Karpas-422 (cell line): ENCODE measurements at regions not wholly inside any gene's neighbourhood (a gene's known extent, or its start where the extent isn't known, plus 50 kb on each side); places are given as distances from the start of the nearest gene placed in this dataset.

Experiments
- DNase-seq: peaks from one replicate; pipeline ENCODE4 v3.0.0-alpha.2; 2015
- H2AFZ ChIP-seq: fragments of 200-600 bp; sonication (generic); 2 replicates; pipeline ENCODE4 v1.6.1; 2014; ENCODE audit warnings: antibody characterized with exemption, low read length, mixed read lengths
- H3K27ac ChIP-seq: fragments of 200-600 bp; sonication (generic); 2 replicates; pipeline ENCODE4 v1.5.1; 2014; ENCODE audit warnings: mild to moderate bottlenecking, low read length, moderate library complexity
- H3K27me3 ChIP-seq: fragments of 200-600 bp; sonication (generic); 2 replicates; pipeline ENCODE4 v1.6.1; 2014; ENCODE audit warnings: low read length, mixed read lengths
- H3K36me3 ChIP-seq: fragments of 200-600 bp; sonication (generic); 2 replicates; pipeline ENCODE4 v1.6.1; 2014; ENCODE audit warnings: low read length, mixed read lengths; ENCODE audit not compliant: insufficient read depth
- H3K4me1 ChIP-seq: fragments of 200-600 bp; sonication (generic); 2 replicates; pipeline ENCODE4 v1.6.1; 2014; ENCODE audit warnings: mild to moderate bottlenecking, low read length, mixed read lengths
- H3K4me2 ChIP-seq: fragments of 200-600 bp; sonication (generic); 2 replicates; pipeline ENCODE4 v1.6.1; 2014; ENCODE audit warnings: low read length, low read depth, mild to moderate bottlenecking; ENCODE audit not compliant: poor library complexity, severe bottlenecking
- H3K4me3 ChIP-seq: fragments of 200-600 bp; sonication (generic); 2 replicates; pipeline ENCODE4 v1.5.1; 2014; ENCODE audit warnings: mild to moderate bottlenecking, antibody characterized with exemption, low read length, mixed read lengths
- H3K79me2 ChIP-seq: fragments of 200-600 bp; sonication (generic); 2 replicates; pipeline ENCODE4 v1.6.1; 2014; ENCODE audit warnings: mild to moderate bottlenecking, low read length, mixed read lengths
- H3K9ac ChIP-seq: fragments of 200-600 bp; sonication (generic); 2 replicates; pipeline ENCODE4 v1.6.0; 2014; ENCODE audit warnings: low read length
- H3K9me2 ChIP-seq: fragments of 200-600 bp; sonication (generic), shearing (Covaris generic); replicated peaks from 2 replicates; pipeline ENCODE4 v1.6.0; 2014; ENCODE audit warnings: mild to moderate bottlenecking, low read length, moderate library complexity; ENCODE audit not compliant: insufficient read depth
- H3K9me3 ChIP-seq: fragments of 300-700, 200-600 bp; sonication (generic); 2 replicates; pipeline ENCODE4 v1.6.1; 2014; ENCODE audit warnings: low read length, mixed read lengths
- H4K20me1 ChIP-seq: fragments of 200-600 bp; sonication (generic); 2 replicates; pipeline ENCODE4 v1.6.1; 2014; ENCODE audit warnings: mild to moderate bottlenecking, antibody characterized with exemption, low read length, low read depth; ENCODE audit not compliant: insufficient read depth

DNA sequence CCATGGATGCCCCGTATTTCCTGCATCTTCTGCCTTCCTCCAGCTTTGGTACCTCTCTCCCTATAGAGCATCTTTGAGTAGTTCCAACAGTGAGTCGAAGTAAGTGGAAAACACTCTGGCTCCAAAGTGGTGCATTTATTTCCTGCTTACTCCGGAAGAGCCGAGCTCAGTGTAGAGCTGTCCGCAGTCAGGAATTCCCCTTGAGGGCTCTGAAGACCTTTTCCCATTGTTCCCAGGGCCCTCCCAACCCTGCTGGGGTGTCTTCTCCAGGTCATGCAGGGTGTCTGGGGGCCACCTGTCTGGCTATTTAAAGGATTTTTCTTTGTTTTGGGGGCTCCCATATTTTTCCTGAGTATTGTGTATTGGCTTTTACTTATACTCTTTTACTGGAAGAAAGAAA, 118.6 kb upstream of the MXRA5 start:
- Histone ChIP-seq H3K9ac (no peak overlapping the region), H3K79me2 (no peaks in the 10 kb centered on the region), H3K27ac (no peak overlapping the region), H2AFZ (no peak overlapping the region), H3K9me2 (no peaks in the 10 kb centered on the region), H3K4me1 (no peaks in the 10 kb centered on the region), H4K20me1 (no peaks in the 10 kb centered on the region), H3K4me3 (no peak overlapping the region), H3K9me3 (no peaks in the 10 kb centered on the region), H3K4me2 (no peak overlapping the region), H3K27me3 (no peaks in the 10 kb centered on the region), H3K36me3 (no peaks in the 10 kb centered on the region)
- DNase-seq = no peak

DNA sequence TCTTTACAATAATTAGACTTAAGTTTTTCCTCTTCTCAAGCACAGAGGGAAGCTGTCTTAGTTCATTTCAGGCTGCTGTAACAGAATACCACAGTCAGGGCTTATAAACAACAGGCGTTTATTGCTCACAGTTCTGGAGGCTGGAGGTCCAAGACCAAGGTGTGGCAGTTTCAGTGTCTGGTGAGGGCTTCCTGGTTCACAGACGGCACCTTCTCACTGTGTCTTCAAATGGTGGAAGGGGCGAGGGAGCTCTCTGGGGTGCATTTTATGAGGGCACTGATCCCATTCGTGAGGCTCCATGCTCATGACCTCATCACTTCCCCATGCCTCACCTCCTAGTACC, 115.7 kb upstream of the MXRA5 start:
- Histone ChIP-seq H3K4me2 (no peak overlapping the region), H3K27me3 (no peaks in the 10 kb centered on the region), H3K4me3 (no peak overlapping the region), H3K9me3 (no peaks in the 10 kb centered on the region), H3K27ac (no peak overlapping the region), H3K9me2 (no peaks in the 10 kb centered on the region), H2AFZ (no peak overlapping the region), H3K9ac (no peak overlapping the region), H4K20me1 (no peaks in the 10 kb centered on the region), H3K36me3 (no peaks in the 10 kb centered on the region), H3K79me2 (no peaks in the 10 kb centered on the region), H3K4me1 (no peaks in the 10 kb centered on the region)
- no peak for DNase-seq

DNA sequence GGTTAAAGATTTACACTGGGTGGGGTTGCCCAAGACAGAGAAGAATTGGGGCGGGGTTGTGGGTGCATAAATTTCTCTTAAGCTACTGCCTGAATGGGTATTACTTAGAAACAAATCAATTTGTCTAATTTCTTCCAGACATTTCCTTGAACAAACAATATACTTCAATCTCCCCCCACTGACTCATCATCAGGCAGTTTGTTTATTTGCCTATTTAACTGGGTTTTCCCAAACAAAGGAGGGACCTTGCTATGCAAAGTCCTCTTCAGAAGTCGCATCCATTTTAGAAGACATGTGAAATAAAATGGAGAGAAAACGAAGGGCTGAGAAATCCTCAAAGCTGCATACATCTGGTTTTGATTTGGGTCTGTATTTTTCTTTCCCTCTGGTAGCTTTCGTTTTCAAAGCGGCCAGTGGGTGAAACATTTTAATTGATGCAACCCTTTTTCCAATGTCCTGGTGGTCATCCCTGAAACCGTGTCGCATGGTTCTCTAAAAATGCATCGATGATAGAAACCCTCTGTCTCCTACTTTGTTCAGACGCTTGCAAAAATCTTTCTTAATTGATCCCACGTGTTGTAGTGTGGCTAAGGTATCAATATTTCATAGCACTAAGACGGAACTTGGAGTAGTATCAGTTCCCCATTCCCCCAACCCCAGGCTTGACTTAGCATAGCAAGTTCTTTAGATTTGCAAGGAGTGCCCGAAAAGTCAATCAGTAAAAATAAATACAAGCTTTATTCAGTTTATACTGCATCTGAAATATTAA, 115.1 kb upstream of the MXRA5 start:
- no peak overlapping the region for H3K9ac ChIP-seq
- H3K4me1 ChIP-seq = no peaks in the 10 kb centered on the region
- H3K4me3 ChIP-seq = no peak overlapping the region
- H3K79me2 ChIP-seq = no peaks in the 10 kb centered on the region
- H3K27ac ChIP-seq = no peak overlapping the region
- no peaks in the 10 kb centered on the region for H3K36me3 ChIP-seq
- peak; percentile 46 for DNase-seq
- no peaks in the 10 kb centered on the region for H3K27me3 ChIP-seq
- H3K9me3 ChIP-seq = no peaks in the 10 kb centered on the region
- H2AFZ ChIP-seq = no peak overlapping the region
- H3K4me2 ChIP-seq = no peak overlapping the region
- no peaks in the 10 kb centered on the region for H4K20me1 ChIP-seq
- H3K9me2 ChIP-seq = no peaks in the 10 kb centered on the region

DNA sequence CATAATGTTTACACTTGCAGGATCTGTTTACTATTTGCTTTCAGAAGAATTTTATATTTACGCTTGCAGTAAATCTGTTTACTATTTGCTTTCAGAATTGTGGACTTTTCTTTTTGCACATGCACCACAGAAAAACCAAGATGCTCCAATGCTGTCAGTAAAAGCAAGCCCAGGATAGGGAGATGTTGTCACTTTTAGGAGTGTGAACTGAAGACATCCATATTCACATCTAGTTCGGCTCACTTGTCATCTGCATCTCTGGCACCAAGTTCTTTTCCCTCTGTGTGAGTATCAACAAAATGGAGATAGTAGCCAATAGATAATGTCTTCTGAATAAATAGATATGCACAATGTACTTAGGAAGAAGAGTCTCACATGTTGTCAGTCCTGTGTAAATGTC, 109.3 kb upstream of the MXRA5 start:
- H3K79me2 ChIP-seq = no peaks in the 10 kb centered on the region
- H2AFZ ChIP-seq = no peak overlapping the region

DNA sequence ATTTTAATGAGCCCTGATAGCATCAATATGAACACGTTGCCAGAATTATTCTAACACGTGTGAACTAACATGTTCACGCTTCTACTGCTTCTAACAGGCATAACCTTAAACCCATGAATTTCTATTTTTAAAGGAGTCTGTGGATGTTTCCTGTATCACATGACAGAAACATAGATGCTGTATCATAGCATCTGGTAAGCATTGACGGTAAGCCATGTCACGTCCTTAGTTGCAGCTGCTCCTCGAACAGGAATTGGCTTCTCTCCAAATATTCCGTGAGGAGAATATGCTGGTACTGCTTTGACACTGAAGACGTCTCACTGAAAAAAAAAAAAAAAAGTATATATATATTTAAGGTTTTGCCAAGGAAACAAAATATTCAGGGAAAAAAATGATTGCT, 105.1 kb upstream of the MXRA5 start:
- Histone ChIP-seq H3K9ac (no peak overlapping the region), H2AFZ (no peak overlapping the region), H4K20me1 (no peaks in the 10 kb centered on the region), H3K4me3 (no peak overlapping the region), H3K79me2 (no peaks in the 10 kb centered on the region), H3K9me2 (no peaks in the 10 kb centered on the region), H3K36me3 (no peaks in the 10 kb centered on the region), H3K4me1 (no peaks in the 10 kb centered on the region), H3K27ac (no peak overlapping the region), H3K4me2 (no peak overlapping the region), H3K27me3 (no peaks in the 10 kb centered on the region), H3K9me3 (no peaks in the 10 kb centered on the region)
- DNase-seq = no peak

More for the DNA sequence above, 109.3 kb upstream of the MXRA5 start:
- no peak overlapping the region for H3K4me2 ChIP-seq
- H3K36me3 ChIP-seq = no peaks in the 10 kb centered on the region
- H3K9me3 ChIP-seq = no peaks in the 10 kb centered on the region
- no peaks in the 10 kb centered on the region for H3K9me2 ChIP-seq
- H3K27me3 ChIP-seq = no peaks in the 10 kb centered on the region
- DNase-seq = no peak
- no peak overlapping the region for H3K27ac ChIP-seq
- no peak overlapping the region for H3K9ac ChIP-seq
- H4K20me1 ChIP-seq = no peaks in the 10 kb centered on the region
- no peaks in the 10 kb centered on the region for H3K4me1 ChIP-seq
- no peak overlapping the region for H3K4me3 ChIP-seq

DNA sequence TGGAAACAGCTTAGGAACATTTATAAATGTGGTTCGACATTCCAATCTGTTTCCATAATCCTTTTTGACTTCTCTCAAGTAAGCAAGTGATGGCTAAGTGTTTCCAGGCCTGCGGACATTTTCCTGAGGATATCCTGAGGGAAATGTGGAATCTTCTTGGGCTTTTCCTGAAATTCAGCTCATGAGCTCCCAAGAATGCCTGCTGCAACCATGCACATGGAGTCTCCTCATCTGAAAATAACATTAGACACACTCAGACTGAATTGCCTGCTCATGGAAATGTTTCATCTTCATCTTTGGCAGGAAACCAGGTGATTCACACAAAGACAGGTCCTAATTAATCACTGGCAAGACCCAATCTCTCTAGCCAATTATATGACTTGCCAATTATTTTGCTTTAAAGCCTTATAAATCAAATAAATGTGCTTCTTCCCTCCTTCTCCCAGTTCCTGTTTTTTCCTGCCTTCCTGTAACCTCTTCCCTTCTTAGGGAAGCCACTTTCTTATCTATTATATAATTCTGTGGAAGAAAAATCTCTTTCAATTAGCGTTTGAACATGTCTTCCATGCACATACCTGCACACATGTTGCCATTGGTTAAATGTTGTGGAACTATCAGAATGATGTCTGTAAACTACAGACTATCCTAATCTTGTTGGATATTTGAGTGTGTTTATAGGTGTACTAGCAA, 104.6 kb upstream of the MXRA5 start:
- no peak for DNase-seq
- Histone ChIP-seq H3K79me2 (no peaks in the 10 kb centered on the region), H3K27ac (no peak overlapping the region), H3K4me3 (no peak overlapping the region), H3K9me3 (no peaks in the 10 kb centered on the region), H3K36me3 (no peaks in the 10 kb centered on the region), H3K9ac (no peak overlapping the region), H3K4me1 (no peaks in the 10 kb centered on the region), H2AFZ (no peak overlapping the region), H3K27me3 (no peaks in the 10 kb centered on the region), H3K4me2 (no peak overlapping the region), H4K20me1 (no peaks in the 10 kb centered on the region), H3K9me2 (no peaks in the 10 kb centered on the region)

DNA sequence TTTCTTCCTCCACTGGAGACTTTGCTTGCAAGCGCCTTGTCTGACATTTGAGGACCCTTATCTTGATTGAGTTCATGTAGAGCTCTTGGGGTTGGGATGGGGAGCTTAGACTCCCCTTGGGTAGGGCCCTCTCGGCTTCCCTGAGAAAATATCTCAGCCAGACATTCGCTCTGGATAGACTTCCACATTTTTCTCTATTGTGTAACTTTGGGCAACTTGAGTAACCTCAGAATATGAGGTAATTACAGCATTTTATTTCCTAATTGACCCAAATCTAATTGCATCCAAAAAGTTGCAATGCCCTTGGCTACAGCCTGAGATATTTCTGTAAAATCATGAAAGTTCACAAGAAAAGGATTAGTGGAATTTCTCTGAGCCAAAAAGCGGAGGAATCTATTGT, 102.8 kb upstream of the MXRA5 start:
- Histone ChIP-seq H3K36me3 (no peaks in the 10 kb centered on the region), H3K9me3 (no peaks in the 10 kb centered on the region), H3K27ac (no peak overlapping the region), H4K20me1 (no peaks in the 10 kb centered on the region), H2AFZ (no peak overlapping the region), H3K9me2 (no peaks in the 10 kb centered on the region), H3K27me3 (no peaks in the 10 kb centered on the region), H3K4me3 (no peak overlapping the region), H3K79me2 (no peaks in the 10 kb centered on the region), H3K9ac (no peak overlapping the region), H3K4me2 (no peak overlapping the region), H3K4me1 (no peaks in the 10 kb centered on the region)
- DNase-seq = no peak

DNA sequence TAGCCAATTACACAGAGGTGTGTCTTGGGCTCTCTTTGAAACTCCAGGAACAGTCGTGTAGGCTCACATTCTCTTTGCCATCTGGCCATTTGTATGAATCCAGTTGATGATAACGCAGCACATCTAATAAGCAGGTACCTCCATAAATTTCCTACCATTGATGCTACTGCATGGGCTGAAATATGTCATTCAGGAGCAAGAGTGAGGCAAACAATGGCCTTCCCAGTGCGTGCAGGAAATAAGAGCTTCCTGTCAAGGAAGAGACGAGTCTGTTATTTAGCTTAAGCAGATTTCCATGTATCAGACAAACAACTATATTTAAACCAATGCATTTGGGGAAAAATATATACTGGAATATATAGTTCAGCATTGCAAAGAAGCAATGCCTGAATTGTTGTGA, 102.1 kb upstream of the MXRA5 start:
- no peak for DNase-seq

More for the DNA sequence above, 102.1 kb upstream of the MXRA5 start:
- no peak overlapping the region for H2AFZ ChIP-seq
- no peak overlapping the region for H3K9ac ChIP-seq
- no peak overlapping the region for H3K27ac ChIP-seq
- H3K4me1 ChIP-seq = no peaks in the 10 kb centered on the region
- H4K20me1 ChIP-seq = no peaks in the 10 kb centered on the region
- no peak overlapping the region for H3K4me3 ChIP-seq
- H3K79me2 ChIP-seq = no peaks in the 10 kb centered on the region
- no peaks in the 10 kb centered on the region for H3K36me3 ChIP-seq
- no peak overlapping the region for H3K4me2 ChIP-seq
- no peaks in the 10 kb centered on the region for H3K9me3 ChIP-seq
- H3K27me3 ChIP-seq = no peaks in the 10 kb centered on the region
- H3K9me2 ChIP-seq = no peaks in the 10 kb centered on the region
